Kidney capillary endothelial cell (primary cell): ENCODE measurements at regions not wholly inside any gene's neighbourhood (a gene's known extent, or its start where the extent isn't known, plus 50 kb on each side); places are given as distances from the start of the nearest gene placed in this dataset.
A peak's percentile ranks its signal among the peaks of the same experiment; 100 is the strongest.

Experiments
- DNase-seq: peaks from one replicate; pipeline ENCODE4 v3.0.0-alpha.2; 2018; ENCODE audit warnings: low spot score

DNA sequence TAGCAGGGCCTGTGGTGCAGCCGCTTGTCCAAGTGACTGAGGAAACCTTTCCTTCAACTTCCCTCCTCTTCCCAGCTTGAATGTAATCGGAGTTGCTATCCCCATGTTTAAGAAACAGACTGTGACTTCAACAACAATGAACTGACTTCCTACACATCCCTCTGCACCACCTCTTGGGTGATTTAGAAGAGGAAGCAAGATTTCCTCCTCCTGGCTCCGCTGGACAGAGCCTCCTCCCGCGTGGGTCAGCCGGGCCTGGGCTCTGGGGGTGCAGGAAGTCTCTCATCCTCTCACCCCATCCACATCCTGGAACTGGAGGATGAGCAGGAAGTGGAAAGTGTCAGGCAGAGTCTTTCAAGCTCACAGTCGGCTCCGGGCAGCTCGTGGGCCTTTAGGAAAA lies 84.3 kb downstream of the GATA6 start:
- peak; percentile 30 for DNase-seq

DNA sequence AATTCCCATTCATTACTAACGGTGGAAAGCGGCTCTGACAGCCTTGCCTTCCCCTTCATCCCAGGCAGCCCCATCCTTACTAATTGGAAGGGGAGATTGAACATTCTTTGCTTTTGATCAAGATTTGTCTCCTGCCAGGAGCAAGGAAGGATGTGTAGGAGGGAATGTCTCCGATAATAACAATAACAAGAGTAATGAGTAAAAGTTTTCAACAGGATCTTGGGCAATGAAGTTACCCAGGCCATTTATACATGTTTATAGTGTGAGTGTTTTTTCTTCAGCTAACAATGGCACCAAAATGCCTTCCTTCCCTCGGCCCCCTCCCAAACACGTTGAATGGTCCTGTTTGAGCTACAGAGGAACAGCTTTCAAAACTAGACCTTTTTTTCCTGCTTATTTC lies 83.8 kb downstream of the GATA6 start:
- no peak for DNase-seq
